ENCODE measurements at regions not wholly inside any gene's neighbourhood (a gene's known extent, or its start where the extent isn't known, plus 50 kb on each side); places are given as distances from the start of the nearest gene placed in this dataset.

GRCh38 chr2:217371781-217372213 is 511.9 kb upstream of the TNP1 start:
- H3K4me3 ChIP-seq (ENCODE audit: low read depth, low read length) = no peak overlapping the region
- H3K27me3 ChIP-seq (ENCODE audit: control insufficient read depth, insufficient read depth, low read length) = peaks cover 8% of the 10 kb centered on the region
- no peak overlapping the region for H3K9ac ChIP-seq (ENCODE audit: low read depth, low read length)
- no peaks in the 10 kb centered on the region for H3K36me3 ChIP-seq (ENCODE audit: control insufficient read depth, insufficient read depth, low read length)
- H3K4me1 ChIP-seq (ENCODE audit: control insufficient read depth, insufficient read depth, low read length) = 0 out of 2 replicates have a peak, but pooled peaks cover 1% of the 10 kb centered on the region
- no peak overlapping the region for H3K27ac ChIP-seq (ENCODE audit: low read depth, low read length)
- no peaks in the 10 kb centered on the region for H3K9me3 ChIP-seq (ENCODE audit: control insufficient read depth, insufficient read depth, low read length)

GRCh38 chr2:217370391-217370790 is 510.5 kb upstream of the TNP1 start:
- Histone ChIP-seq H3K4me1 (ENCODE audit: control insufficient read depth, insufficient read depth, low read length) (peaks cover 11% of the 10 kb centered on the region; the same call in 1 of the 2 replicates), H3K27ac (ENCODE audit: low read depth, low read length) (no peak overlapping the region), H3K36me3 (ENCODE audit: control insufficient read depth, insufficient read depth, low read length) (no peaks in the 10 kb centered on the region), H3K27me3 (ENCODE audit: control insufficient read depth, insufficient read depth, low read length) (peaks cover 11% of the 10 kb centered on the region), H3K9ac (ENCODE audit: low read depth, low read length) (no peak overlapping the region), H3K4me3 (ENCODE audit: low read depth, low read length) (no peak overlapping the region), H3K9me3 (ENCODE audit: control insufficient read depth, insufficient read depth, low read length) (no peaks in the 10 kb centered on the region)

GRCh38 chr2:217367464-217367863 is 507.6 kb upstream of the TNP1 start:
- Histone ChIP-seq H3K9ac (ENCODE audit: low read depth, low read length) (no peak overlapping the region), H3K9me3 (ENCODE audit: control insufficient read depth, insufficient read depth, low read length) (no peaks in the 10 kb centered on the region), H3K27me3 (ENCODE audit: control insufficient read depth, insufficient read depth, low read length) (peaks cover 33% of the 10 kb centered on the region), H3K4me1 (ENCODE audit: control insufficient read depth, insufficient read depth, low read length) (peaks cover 11% of the 10 kb centered on the region; the same call in 1 of the 2 replicates), H3K4me3 (ENCODE audit: low read depth, low read length) (no peak overlapping the region), H3K27ac (ENCODE audit: low read depth, low read length) (peak overlapping the region; percentile 24), H3K36me3 (ENCODE audit: control insufficient read depth, insufficient read depth, low read length) (no peaks in the 10 kb centered on the region)

GRCh38 chr2:217366966-217367365 is 507.1 kb upstream of the TNP1 start:
- Histone ChIP-seq H3K36me3 (ENCODE audit: control insufficient read depth, insufficient read depth, low read length) (no peaks in the 10 kb centered on the region), H3K27me3 (ENCODE audit: control insufficient read depth, insufficient read depth, low read length) (peaks cover 33% of the 10 kb centered on the region), H3K9ac (ENCODE audit: low read depth, low read length) (no peak overlapping the region), H3K9me3 (ENCODE audit: control insufficient read depth, insufficient read depth, low read length) (no peaks in the 10 kb centered on the region), H3K27ac (ENCODE audit: low read depth, low read length) (peak overlapping the region; percentile 24), H3K4me1 (ENCODE audit: control insufficient read depth, insufficient read depth, low read length) (peaks cover 11% of the 10 kb centered on the region; the same call in 1 of the 2 replicates), H3K4me3 (ENCODE audit: low read depth, low read length) (no peak overlapping the region)

- no peak overlapping the region for H3K9ac ChIP-seq (ENCODE audit: low read depth, low read length)
- H3K27me3 ChIP-seq (ENCODE audit: control insufficient read depth, insufficient read depth, low read length) = peaks cover 33% of the 10 kb centered on the region
- peaks cover 11% of the 10 kb centered on the region; the same call in 1 of the 2 replicates for H3K4me1 ChIP-seq (ENCODE audit: control insufficient read depth, insufficient read depth, low read length)
- H3K27ac ChIP-seq (ENCODE audit: low read depth, low read length) = peak overlapping the region; percentile 49
- no peak overlapping the region for H3K4me3 ChIP-seq (ENCODE audit: low read depth, low read length)
- H3K36me3 ChIP-seq (ENCODE audit: control insufficient read depth, insufficient read depth, low read length) = no peaks in the 10 kb centered on the region
- no peaks in the 10 kb centered on the region for H3K9me3 ChIP-seq (ENCODE audit: control insufficient read depth, insufficient read depth, low read length)
Measured at GRCh38 chr2:217366266-217366895, 506.5 kb upstream of the TNP1 start.

- H3K36me3 ChIP-seq (ENCODE audit: control insufficient read depth, insufficient read depth, low read length) = no peaks in the 10 kb centered on the region
- H3K4me1 ChIP-seq (ENCODE audit: control insufficient read depth, insufficient read depth, low read length) = peaks cover 11% of the 10 kb centered on the region; the same call in 1 of the 2 replicates
- H3K27ac ChIP-seq (ENCODE audit: low read depth, low read length) = no peak overlapping the region
- peaks cover 33% of the 10 kb centered on the region for H3K27me3 ChIP-seq (ENCODE audit: control insufficient read depth, insufficient read depth, low read length)
- no peaks in the 10 kb centered on the region for H3K9me3 ChIP-seq (ENCODE audit: control insufficient read depth, insufficient read depth, low read length)
- H3K4me3 ChIP-seq (ENCODE audit: low read depth, low read length) = no peak overlapping the region
- H3K9ac ChIP-seq (ENCODE audit: low read depth, low read length) = no peak overlapping the region
Measured at GRCh38 chr2:217365656-217366055, 505.8 kb upstream of the TNP1 start.

- H3K27ac ChIP-seq (ENCODE audit: low read depth, low read length) = no peak overlapping the region
Measured at GRCh38 chr2:217364224-217364623, 504.4 kb upstream of the TNP1 start.

GRCh38 chr2:217363470-217363869 is 503.6 kb upstream of the TNP1 start:
- peaks cover 11% of the 10 kb centered on the region; the same call in 1 of the 2 replicates for H3K4me1 ChIP-seq (ENCODE audit: control insufficient read depth, insufficient read depth, low read length)
- H3K27ac ChIP-seq (ENCODE audit: low read depth, low read length) = no peak overlapping the region
- peaks cover 33% of the 10 kb centered on the region for H3K27me3 ChIP-seq (ENCODE audit: control insufficient read depth, insufficient read depth, low read length)
- no peaks in the 10 kb centered on the region for H3K9me3 ChIP-seq (ENCODE audit: control insufficient read depth, insufficient read depth, low read length)
- no peak overlapping the region for H3K9ac ChIP-seq (ENCODE audit: low read depth, low read length)
- no peak overlapping the region for H3K4me3 ChIP-seq (ENCODE audit: low read depth, low read length)
- H3K36me3 ChIP-seq (ENCODE audit: control insufficient read depth, insufficient read depth, low read length) = no peaks in the 10 kb centered on the region

More at GRCh38 chr2:217364224-217364623, 504.4 kb upstream of the TNP1 start:
- no peak overlapping the region for H3K4me3 ChIP-seq (ENCODE audit: low read depth, low read length)
- no peaks in the 10 kb centered on the region for H3K36me3 ChIP-seq (ENCODE audit: control insufficient read depth, insufficient read depth, low read length)
- H3K27me3 ChIP-seq (ENCODE audit: control insufficient read depth, insufficient read depth, low read length) = peaks cover 33% of the 10 kb centered on the region
- H3K9me3 ChIP-seq (ENCODE audit: control insufficient read depth, insufficient read depth, low read length) = no peaks in the 10 kb centered on the region
- H3K9ac ChIP-seq (ENCODE audit: low read depth, low read length) = no peak overlapping the region
- peaks cover 11% of the 10 kb centered on the region; the same call in 1 of the 2 replicates for H3K4me1 ChIP-seq (ENCODE audit: control insufficient read depth, insufficient read depth, low read length)

- Histone ChIP-seq H3K27ac (ENCODE audit: low read depth, low read length) (no peak overlapping the region), H3K27me3 (ENCODE audit: control insufficient read depth, insufficient read depth, low read length) (peaks cover 31% of the 10 kb centered on the region), H3K4me3 (ENCODE audit: low read depth, low read length) (no peak overlapping the region), H3K4me1 (ENCODE audit: control insufficient read depth, insufficient read depth, low read length) (peaks cover 12% of the 10 kb centered on the region), H3K36me3 (ENCODE audit: control insufficient read depth, insufficient read depth, low read length) (no peaks in the 10 kb centered on the region), H3K9ac (ENCODE audit: low read depth, low read length) (no peak overlapping the region), H3K9me3 (ENCODE audit: control insufficient read depth, insufficient read depth, low read length) (no peaks in the 10 kb centered on the region)
Measured at GRCh38 chr2:217362710-217363109, 502.8 kb upstream of the TNP1 start.

- H3K27me3 ChIP-seq (ENCODE audit: control insufficient read depth, insufficient read depth, low read length) = peaks cover 27% of the 10 kb centered on the region
Measured at GRCh38 chr2:217362286-217362685, 502.4 kb upstream of the TNP1 start.

GRCh38 chr2:217361483-217361880 is 501.6 kb upstream of the TNP1 start:
- H3K36me3 ChIP-seq (ENCODE audit: control insufficient read depth, insufficient read depth, low read length) = no peaks in the 10 kb centered on the region
- no peak overlapping the region for H3K9ac ChIP-seq (ENCODE audit: low read depth, low read length)
- no peak overlapping the region for H3K27ac ChIP-seq (ENCODE audit: low read depth, low read length)
- peaks cover 25% of the 10 kb centered on the region for H3K27me3 ChIP-seq (ENCODE audit: control insufficient read depth, insufficient read depth, low read length)
- peaks cover 13% of the 10 kb centered on the region for H3K4me1 ChIP-seq (ENCODE audit: control insufficient read depth, insufficient read depth, low read length)
- H3K4me3 ChIP-seq (ENCODE audit: low read depth, low read length) = no peak overlapping the region
- H3K9me3 ChIP-seq (ENCODE audit: control insufficient read depth, insufficient read depth, low read length) = no peaks in the 10 kb centered on the region

More at GRCh38 chr2:217362286-217362685, 502.4 kb upstream of the TNP1 start:
- Histone ChIP-seq H3K36me3 (ENCODE audit: control insufficient read depth, insufficient read depth, low read length) (no peaks in the 10 kb centered on the region), H3K27ac (ENCODE audit: low read depth, low read length) (no peak overlapping the region), H3K4me1 (ENCODE audit: control insufficient read depth, insufficient read depth, low read length) (peaks cover 13% of the 10 kb centered on the region), H3K9me3 (ENCODE audit: control insufficient read depth, insufficient read depth, low read length) (no peaks in the 10 kb centered on the region), H3K9ac (ENCODE audit: low read depth, low read length) (no peak overlapping the region), H3K4me3 (ENCODE audit: low read depth, low read length) (no peak overlapping the region)
